CD4-positive, alpha-beta T cell treated with Interferon alpha-2 for 1 hour (primary cell): ENCODE measurements at regions not wholly inside any gene's neighbourhood (a gene's known extent, or its start where the extent isn't known, plus 50 kb on each side); places are given as distances from the start of the nearest gene placed in this dataset.
"Not testable (repeated sequence)": the region's sequence is repeated elsewhere in the genome, so short reads cannot be mapped to it uniquely, and the experiment has no call there.

Source experiments
- DNase-seq, 2 donors: peaks; one replicate each; pipeline ENCODE4 v3.0.0-alpha.2; 2020 to 2022

DNA sequence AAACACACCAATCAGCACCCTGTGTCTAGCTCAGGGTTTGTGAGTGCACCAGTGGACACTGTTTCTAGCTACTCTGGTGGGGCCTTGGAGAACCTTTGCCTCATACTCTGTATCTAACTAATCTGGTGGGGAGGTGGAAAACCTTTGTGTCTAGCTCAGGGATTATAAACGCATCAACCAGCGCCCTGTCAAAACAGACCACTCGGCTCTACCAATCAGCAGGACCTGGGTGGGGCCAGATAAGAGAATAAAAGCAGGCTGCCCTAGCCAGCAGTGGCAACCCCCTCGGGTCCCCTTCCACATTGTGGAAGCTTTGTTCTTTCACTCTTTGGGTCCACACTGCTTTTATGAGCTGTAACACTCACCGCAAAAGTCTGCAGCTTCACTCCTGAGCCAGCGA, 121.8 kb downstream of the FSCB start:
- not testable (repeated sequence) for DNase-seq

DNA sequence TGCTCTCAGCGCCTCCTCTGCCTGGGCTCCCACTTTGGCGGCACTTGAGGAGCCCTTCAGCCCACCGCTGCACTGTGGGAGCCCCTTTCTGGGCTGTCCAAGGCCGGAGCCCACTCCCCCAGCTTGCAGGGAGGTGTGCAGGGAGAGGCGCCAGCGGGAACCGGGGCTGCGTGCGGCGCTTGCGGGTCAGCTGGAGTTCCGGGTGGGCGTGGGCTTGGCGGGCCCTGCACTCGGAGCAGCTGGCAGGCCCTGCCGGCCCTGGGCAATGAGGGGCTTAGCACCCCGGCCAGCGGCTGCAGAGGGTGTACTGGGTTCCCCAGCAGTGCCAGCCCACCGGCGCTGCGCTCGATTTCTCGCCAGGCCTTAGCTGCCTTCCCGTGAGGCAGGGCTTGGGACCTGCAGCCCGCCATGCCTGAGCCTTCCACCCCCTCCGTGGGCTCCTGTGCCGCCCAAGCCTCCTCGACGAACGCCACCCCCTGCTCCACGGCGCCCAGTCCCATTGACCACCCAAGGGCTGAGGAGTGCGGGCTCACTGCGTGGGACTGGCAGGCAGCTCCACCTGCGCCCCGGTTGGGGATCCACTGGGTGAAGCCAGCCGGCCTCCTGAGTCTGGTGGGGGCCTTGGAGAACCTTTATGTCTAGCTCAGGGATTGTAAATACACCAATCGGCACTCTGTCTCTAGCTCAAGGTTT, 122.3 kb downstream of the FSCB start:
- DNase-seq, result not testable (repeated sequence)

DNA sequence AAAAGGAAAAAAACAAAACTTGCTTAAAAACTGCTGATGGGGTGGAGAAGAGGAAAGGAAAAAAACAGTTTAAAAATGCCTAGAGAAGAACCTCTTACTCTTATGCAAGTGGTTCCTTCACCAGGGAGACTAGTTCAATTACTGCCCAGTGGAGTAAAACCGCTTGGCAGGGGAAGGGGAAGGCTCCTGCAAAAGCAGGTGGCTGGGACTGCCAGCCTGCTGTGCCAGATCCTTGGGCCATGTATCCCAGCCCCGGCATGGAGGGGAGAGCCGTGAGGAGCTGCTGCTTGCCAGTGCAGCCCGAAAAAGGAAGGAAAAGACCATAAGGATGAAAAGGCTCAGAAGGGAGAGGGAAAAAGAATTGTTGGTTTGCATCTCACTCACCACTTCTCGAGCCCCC, 123.0 kb downstream of the FSCB start:
- DNase-seq, result no peak

DNA sequence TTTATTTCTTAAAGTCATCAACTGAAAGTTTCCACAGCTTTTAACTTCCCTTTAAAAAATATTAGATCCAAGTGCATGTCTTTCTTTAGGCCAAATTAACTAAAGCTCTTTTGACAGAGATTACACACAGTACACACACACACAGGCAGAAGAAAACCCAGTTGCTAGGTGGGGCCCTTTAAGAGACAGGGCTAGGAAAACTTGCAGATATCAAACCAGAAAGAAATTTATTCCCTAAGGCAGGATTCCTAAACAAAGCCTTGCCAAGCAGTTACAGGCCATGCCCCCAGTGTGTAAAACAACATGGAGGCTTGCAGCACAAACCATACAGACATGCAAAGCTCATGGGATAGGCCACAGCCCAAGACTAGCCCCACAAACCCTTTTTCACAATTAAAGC, 123.4 kb downstream of the FSCB start:
- DNase-seq, result no peak

DNA sequence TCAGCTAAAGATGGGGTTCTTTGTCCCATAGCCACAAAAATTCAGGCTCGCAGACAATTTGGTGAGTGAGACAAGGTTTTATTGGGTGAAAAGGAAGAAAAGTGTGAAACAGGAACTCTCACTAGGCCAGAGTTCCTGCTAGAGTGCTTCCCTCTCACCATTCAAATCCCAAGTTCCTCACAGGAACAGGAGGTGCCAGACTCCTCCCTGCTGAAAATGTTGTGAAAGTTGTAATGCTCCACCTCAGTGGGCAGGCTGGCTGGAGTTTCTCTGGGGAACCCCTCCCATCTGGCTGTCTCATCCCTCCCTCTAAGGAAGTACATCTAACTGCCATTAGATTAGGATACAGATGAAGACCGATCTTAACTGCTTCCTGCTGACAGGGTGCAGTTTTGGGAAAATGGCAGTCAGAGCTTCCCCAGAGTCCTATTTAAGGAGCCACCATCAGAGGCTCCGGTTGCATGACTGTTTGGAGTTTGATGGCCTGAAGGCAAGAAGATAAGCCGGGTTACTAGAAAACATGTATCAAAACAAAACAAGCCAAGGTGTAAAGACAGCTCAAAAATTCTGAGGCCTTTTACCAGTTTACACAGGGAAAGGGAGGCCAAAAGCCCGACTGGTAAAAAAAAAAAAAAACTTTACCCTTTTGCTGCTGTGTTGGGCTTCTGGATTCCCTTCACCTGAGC, 127.6 kb downstream of the FSCB start:
- no peak for DNase-seq

DNA sequence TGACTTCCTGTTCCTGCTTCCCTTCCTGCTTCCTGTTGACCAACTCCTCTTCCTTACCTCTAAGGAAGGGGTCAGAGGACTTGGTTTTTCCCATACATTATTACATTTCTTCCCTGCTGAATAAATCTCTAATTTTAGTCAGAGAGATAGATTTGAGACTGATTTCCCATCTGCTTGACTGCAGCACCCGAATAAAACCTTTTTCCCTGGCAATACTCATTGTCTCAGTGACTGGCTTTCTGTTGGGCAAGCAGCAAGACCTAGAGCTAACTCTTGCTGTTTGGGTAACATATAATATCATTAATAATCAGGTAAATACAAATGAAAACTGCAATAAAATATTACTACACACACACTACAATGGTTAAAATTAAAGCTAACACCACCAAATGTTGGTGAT, 132.2 kb downstream of the FSCB start:
- DNase-seq, result no peak

DNA sequence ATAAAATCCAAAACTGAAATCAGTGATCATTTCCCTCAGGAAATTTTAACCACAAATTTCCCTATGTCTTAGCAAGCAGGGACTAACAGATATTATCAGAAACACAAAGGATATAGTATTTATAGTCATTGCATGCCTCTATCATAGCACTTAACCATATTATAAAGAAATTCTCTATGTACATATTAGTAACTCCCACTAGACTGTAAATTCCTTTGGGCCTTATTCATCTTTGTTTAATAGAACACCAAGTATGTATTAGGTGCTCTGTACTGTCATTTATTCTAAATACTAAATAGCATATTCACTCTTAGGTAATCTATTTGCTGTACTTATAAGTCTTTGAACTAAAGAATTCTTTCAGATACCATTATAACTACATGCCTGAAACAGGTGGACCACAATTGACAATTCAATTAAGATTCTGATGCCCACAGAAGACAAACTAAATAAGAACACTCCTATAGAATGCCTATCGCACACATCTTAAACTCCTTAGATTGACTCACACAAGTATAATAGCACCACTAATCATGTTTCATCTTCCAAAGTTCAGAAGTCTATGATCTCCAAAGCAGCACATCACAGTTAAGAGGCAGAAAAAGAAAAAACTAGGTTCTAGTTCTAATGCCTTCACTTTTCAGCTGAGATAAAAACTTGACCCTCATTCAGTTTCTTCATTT, 134.1 kb downstream of the FSCB start:
- no peak for DNase-seq

DNA sequence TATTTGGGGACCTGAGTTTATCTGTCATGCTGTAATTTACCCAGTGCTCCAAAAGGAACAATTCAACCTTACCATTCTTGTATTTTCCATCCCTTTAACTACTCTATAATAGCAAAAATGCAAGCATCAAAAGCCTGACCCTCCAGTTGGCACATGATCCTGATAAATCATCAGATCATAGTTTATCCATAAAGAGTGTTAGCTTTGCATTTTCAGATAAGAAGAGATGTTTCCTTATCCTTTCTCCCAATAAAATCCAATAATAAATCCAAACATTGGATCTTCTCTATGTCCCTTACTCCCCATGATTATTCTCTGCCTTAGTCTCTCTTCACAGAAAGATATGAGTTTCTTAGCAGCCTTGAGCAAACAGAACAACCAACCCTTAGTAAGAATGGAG, 134.9 kb downstream of the FSCB start:
- DNase-seq, result no peak

DNA sequence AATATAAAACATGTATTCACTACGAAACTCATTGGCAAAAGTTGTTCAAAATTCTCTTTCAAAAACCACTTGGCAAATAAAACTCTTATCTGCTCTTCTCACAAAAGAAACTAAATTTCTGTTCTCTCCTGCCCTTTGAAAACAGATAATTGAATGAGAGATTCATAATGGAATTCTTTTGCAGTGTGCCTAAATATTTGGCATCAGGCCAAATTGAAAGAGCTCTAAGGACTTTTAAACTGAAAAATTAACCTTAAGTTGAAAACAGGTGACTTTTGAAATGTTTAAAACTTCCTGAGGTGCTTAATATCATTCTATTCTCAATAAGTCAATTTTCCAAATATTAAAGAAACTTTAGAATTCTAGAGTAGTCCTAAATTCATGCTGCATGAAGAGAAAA, 136.4 kb downstream of the FSCB start:
- DNase-seq, result no peak

DNA sequence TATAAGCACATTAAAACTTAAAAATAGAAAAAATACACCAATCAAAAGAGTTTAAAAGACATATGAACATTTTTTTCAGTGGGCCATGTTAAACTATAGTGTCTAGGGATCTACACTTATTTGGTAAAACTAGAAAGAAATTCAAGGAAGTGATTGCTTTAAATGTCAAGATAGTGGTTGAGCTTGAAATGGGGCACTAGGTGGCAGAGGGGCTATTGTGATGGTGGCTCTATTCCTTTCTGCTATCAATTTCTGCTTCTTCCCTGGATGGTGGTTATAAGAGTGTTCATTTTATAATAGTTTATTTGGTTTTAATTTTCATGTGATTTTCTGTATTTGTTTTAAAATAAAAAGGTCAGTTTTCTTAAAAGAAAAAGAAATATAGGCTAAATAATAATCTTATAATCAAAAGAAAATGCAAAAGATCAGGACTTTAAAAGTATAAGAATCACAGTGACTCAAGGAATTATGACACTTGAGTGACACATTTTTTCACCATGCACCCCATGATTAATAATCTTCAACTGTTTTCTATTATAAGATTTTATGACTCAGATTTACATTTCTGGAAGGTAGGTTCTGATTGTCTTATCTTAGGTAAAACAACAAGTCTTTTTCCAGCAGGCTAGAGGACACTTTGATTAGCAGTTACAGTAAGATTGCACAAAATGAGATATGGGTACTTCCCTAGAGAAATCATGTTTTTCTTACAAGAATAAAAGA, 137.5 kb downstream of the FSCB start:
- no peak for DNase-seq

DNA sequence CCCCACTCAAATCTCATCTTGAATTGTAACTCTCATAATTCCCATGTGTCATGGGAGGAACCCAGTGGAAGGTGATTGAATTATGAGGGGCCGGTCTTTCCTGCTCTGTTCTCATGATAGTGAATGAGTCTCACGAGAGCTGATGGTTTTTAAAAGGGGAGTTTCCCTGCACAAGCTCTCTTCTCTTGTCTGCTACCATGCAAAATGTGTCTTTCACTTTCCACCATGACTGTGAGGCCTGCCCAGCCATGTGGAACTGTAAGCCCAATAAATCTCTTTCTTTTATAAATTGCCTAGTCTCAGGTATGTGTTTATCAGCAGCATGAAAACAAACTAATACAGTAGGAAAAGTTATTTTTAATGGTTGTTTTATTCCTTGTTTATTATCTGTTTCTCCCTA, 146.0 kb downstream of the FSCB start:
- DNase-seq, result no peak

DNA sequence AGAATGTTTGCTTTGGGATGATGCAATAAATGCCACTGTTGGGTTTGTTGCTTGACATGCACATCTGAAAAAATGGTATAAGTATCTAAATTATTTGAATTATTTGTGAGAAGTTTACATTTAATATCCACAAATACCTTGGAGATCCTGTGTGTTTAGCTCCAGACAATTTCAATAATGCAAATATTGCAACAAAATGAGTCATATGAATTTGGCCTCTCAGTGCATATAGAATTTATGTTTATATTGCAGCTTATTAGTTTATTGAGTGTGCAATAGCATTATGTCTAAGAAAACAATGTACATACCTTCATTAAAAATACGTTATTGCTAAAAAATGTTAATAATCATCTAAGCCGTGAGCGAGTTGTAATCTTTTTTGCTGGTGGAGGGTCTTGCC, 153.3 kb downstream of the FSCB start:
- no peak for DNase-seq

DNA sequence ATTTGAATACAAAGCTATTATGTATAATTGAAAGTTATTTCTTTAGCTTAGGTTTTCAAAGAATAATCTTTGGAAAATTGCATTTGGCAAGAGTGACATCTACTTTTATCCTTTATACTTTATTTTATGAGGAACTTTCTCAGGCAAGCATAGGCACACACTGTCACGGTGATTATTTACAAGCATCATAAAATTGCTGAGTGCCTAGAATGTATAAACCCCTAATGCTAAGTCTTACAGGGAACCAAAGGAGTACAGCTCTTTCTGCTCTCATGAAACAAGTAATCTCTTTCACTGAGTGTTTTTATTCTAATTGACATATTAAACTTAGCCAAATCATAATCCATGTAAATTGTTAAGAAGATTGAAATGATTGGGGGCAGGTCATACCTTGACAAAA, 154.9 kb downstream of the FSCB start:
- no peak for DNase-seq

DNA sequence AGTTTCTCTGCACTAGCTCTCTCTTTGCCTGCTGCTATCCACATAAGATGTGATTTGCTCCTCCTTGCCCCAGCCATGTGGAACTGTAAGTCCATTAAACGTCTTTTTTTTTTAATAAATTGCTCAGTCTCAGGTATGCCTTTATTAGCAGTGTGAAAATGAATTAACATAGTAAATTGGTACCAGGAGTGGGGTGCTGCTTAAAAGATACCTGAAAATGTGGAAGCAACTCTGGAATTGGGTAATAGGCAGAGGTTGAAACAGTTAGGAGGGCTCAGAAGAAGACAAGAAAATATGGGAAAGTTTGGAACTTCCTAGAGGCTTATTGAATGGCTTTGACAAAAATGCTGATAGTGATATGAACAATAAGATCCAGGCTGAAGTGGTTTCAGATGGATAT, 159.8 kb downstream of the FSCB start:
- DNase-seq, result no peak

DNA sequence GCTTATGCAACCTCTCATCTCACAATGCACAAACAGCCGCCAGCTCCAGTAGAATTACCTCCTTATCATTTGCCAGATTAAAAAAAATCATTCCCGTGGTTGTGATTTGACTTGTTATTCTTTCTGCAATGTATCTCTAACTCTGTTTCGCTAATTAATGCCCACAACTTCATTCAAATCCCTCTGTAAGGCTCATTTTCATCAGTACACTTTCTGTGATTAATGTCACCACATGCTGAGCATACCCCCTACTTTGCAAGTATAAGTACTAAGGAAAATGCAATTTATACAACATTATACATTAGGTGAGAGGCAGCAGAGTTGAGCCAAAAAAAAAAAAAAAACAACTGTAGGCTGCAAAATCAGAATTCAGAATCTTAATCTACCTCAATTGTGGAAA, 166.0 kb downstream of the FSCB start:
- DNase-seq, result no peak

DNA sequence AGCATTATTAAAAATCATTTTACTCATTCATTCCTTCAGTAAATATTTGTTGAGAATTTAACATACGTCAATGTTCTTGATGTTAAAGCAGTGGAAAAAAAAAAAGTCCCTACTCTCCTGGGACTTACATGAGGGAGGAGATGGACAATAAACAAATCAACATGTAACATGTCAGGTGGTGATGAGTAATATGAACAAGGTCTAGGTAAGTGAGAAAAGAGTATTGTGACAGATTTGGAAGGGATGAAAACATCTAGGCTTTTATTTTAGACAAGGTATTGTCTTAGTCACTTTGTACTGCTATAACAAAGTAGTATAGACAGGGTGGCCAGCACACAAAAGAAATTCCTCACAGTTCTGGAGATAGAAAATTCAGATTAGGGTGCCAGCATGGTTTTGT, 167.2 kb downstream of the FSCB start:
- no peak for DNase-seq

DNA sequence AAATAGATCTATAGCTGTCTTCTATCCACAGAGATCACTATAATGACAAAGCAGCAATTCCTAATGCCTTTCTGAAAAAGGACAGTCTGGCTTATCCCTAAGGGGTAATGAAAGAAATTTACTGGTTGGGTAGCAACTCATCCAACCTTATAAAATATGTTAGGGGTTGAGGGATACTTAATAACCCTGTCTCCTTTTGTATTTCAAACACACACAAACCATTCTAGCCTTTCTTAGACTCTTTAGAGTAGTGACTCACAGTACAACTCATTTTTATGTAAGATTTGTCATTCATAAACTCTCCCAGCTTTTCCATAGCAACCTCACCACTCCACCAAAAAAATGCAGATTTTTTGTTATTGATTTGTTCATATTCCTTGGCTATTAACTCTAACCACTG, 167.9 kb downstream of the FSCB start:
- DNase-seq, result no peak

DNA sequence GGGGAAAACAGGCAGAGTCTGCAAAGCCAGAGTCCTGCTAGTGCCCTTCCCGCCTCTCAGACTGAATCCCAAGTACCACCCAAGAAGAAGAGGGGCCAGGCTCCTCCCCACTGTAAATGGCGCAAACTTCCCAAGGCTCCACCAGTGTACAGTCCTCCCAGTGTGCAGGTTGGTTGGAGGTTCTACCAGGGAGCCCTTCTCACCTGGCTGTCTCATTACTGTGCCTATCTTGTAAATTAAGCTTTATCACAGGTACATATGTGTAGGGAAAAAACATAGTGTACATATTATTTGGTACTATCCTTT, 189.7 kb downstream of the FSCB start:
- DNase-seq, result no peak

DNA sequence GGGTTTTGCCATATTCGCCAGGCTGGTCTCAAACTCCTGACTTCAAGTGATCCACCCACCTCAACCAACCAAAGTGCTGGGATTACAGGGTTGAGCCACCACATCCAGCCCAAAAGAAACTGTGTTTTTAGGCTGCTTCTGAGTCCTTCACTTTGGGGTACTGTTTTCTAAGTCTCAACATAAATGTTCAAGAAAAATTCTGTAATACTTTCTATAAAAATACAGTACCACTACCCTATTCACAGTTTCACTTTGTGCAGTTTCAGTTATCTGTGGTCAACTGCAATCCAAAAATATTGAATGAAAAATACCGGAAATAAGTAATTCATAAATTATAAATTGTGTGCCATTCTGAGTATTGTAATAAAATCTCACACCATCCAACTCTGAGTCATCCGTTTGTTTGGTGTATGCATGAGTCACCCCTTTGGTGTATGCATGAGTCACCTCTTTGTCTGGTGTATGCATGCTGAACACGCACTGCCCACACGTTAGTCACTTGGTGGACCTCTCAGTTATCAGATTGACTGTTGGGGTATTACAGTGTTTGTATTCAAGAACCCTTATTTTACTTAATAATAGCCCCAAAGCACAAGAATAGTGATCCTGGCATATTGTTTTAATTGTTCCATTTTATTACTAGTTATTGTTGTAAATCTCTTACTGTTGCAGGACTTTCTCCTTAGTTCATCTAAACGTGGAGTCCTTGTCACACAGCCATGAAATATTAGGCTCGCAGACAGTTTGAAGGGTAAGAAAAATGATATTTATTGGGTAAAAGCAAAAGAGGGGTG, 190.2 kb downstream of the FSCB start:
- no peak for DNase-seq

DNA sequence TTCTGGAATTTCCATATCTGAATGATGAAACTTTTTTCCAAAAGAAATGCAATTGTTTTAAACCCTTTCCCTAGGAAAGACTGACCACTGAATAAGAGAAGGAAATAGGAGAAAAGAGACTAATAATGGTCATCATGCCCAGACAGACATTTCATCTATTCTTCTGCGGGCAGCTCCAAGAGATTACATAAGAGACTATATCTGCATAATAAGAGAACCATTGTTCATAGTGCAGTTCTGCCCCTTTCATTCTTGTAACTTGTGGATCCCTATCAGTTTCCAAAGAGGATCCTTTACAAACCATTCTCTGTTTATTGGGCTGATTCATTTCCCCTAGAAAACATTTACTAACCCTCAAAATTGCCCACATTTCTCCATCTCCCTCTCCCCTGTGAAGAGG, 197.8 kb downstream of the FSCB start:
- DNase-seq, result no peak

DNA sequence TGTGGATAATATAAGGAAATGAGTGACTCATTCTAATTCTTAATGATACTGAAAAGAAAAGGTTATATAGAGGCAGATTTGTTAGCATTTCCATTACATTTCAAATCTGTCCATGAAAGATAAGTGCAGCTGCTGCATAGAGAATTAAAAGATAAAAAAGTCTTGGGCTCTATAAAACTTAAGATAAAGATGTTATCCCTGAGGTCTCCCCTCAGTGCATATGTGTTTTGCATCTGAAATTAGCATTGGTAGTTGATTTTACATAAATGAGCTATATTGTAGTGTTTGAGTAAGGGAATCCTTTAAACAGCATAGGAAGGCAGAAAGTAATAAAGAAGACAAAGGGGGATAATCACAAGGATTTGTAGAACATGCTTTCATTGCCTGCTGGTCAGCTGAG, 206.2 kb downstream of the FSCB start:
- no peak for DNase-seq

DNA sequence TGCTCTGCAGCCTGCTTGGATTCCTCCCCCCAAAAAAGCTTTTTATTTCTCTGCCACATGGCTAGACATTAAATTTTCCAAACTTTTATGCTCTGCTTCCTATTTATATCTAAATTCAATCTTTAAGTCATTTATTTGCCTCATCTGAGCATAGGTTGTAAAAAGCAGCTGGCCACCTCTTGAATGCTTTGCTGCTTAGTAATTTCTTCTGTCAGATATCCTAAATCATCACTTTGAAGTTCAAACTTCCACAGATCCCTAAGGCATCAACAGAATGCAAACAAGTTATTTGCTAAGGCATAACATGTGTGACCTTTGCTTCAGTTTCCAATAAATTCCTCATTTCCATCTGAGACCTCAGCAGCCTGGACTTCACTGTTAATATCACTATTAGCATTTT, 209.6 kb downstream of the FSCB start:
- DNase-seq, result no peak

DNA sequence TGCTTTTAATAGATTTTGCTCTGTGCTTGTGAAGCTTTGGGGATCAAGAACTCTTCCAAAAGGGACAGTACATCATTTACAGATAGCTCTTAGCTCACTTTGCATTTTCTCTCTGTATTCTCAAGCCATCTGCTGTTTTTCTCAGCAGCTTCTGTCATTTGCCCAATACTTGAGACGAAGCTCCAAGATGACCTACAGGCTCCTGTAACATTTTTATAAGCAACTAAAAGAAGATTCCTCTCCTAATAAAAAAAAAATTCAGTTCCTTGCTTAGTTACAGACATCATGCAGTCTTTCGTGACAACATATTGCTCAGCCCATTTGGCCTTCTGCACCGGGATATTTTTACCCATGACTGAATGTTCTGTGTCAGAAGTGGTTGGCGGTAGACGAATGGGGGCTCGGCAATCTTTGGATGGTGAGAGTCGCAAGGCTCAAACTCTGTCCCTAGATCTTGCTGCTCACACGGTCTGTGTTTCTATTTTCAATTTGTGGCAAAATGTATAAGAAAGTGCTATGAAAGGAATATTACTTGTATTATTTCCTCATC, 215.6 kb downstream of the FSCB start:
- no peak for DNase-seq
